Kidney epithelial cell (primary cell): ENCODE measurements at regions not wholly inside any gene's neighbourhood (a gene's known extent, or its start where the extent isn't known, plus 50 kb on each side); places are given as distances from the start of the nearest gene placed in this dataset.

Experiments used
- DNase-seq: peaks from one replicate; pipeline ENCODE4 v3.0.0-alpha.2; 2010; ENCODE audit warnings: low read depth
- H3K27me3 ChIP-seq: 2 replicates; pipeline ENCODE4 v1.6.0; 2011; ENCODE audit warnings: low read length; ENCODE audit not compliant: control insufficient read depth, insufficient read depth
- H3K36me3 ChIP-seq: 2 replicates; pipeline ENCODE4 v1.5.1; 2011; ENCODE audit warnings: low read length; ENCODE audit not compliant: control insufficient read depth, insufficient read depth
- H3K4me3 ChIP-seq: 2 replicates; pipeline ENCODE4 v1.5.1; 2011; ENCODE audit warnings: low read depth, mild to moderate bottlenecking, control low read depth, low read length
- CTCF ChIP-seq: IDR thresholded peaks from 2 replicates; pipeline ENCODE4 v1.5.1; 2011; ENCODE audit warnings: mild to moderate bottlenecking, moderate library complexity, low read length, control low read depth, inconsistent platforms; ENCODE audit not compliant: insufficient read depth, poor library complexity, severe bottlenecking

GRCh38 chr1:193435781-193436180 lies 249.4 kb upstream of the B3GALT2 start:
- no peak for TF ChIP-seq CTCF
- Histone ChIP-seq H3K36me3 (no peaks in the 10 kb centered on the region), H3K27me3 (no peaks in the 10 kb centered on the region), H3K4me3 (no peak overlapping the region)
- no peak for DNase-seq

- Histone ChIP-seq H3K4me3 (no peak overlapping the region), H3K27me3 (no peaks in the 10 kb centered on the region), H3K36me3 (no peaks in the 10 kb centered on the region)
- no peak for TF ChIP-seq CTCF
- no peak for DNase-seq
These were observed 247.9 kb upstream of the B3GALT2 start for GRCh38 chr1:193434319-193434718.

GRCh38 chr1:193433599-193433998 lies 247.2 kb upstream of the B3GALT2 start:
- TF ChIP-seq CTCF = no peak
- Histone ChIP-seq H3K27me3 (no peaks in the 10 kb centered on the region), H3K4me3 (no peak overlapping the region), H3K36me3 (no peaks in the 10 kb centered on the region)
- DNase-seq = no peak

- no peaks in the 10 kb centered on the region for H3K27me3 ChIP-seq
- DNase-seq = no peak
- no peak for TF ChIP-seq CTCF
- no peak overlapping the region for H3K4me3 ChIP-seq
- H3K36me3 ChIP-seq = no peaks in the 10 kb centered on the region
These were observed 246.7 kb upstream of the B3GALT2 start for GRCh38 chr1:193432979-193433587.

- DNase-seq = no peak
- no peaks in the 10 kb centered on the region for H3K27me3 ChIP-seq
- H3K36me3 ChIP-seq = no peaks in the 10 kb centered on the region
- no peak overlapping the region for H3K4me3 ChIP-seq
- no peak for TF ChIP-seq CTCF
These were observed 245.0 kb upstream of the B3GALT2 start for GRCh38 chr1:193431265-193431977.

- H3K36me3 ChIP-seq = no peaks in the 10 kb centered on the region
- no peak for TF ChIP-seq CTCF
- DNase-seq = no peak
- H3K27me3 ChIP-seq = no peaks in the 10 kb centered on the region
- no peak overlapping the region for H3K4me3 ChIP-seq
These were observed 241.1 kb upstream of the B3GALT2 start for GRCh38 chr1:193427524-193427923.
